Thymus (tissue), 11 donors: ENCODE measurements at regions not wholly inside any gene's neighbourhood (a gene's known extent, or its start where the extent isn't known, plus 50 kb on each side); places are given as distances from the start of the nearest gene placed in this dataset.
A peak's percentile ranks its signal among the peaks of the same experiment; 100 is the strongest.
"Not testable (repeated sequence)": the region's sequence is repeated elsewhere in the genome, so short reads cannot be mapped to it uniquely, and the experiment has no call there.

ENCODE experiments used
- DNase-seq, 9 donors: peaks; one replicate each; pipeline ENCODE4 v3.0.0-alpha.2; 2013; ENCODE audit warnings: low spot score in 9 of 9, low read depth in 6 of 9, missing footprints in 1 of 9
- H3K27ac ChIP-seq, 2 donors: one replicate each; pipeline ENCODE4 v1.5.1; 2013; ENCODE audit warnings: control low read depth in 1 of 2, low read depth in 1 of 2, low read length in 1 of 2, mild to moderate bottlenecking in 1 of 2, moderate library complexity in 1 of 2
- H3K27me3 ChIP-seq, 2 donors: one replicate each; pipeline ENCODE4 v1.5.1; 2013; ENCODE audit warnings: low read length in 1 of 2; ENCODE audit not compliant: control insufficient read depth in 2 of 2, insufficient read depth in 1 of 2
- H3K36me3 ChIP-seq, 2 donors: one replicate each; pipeline ENCODE4 v1.5.1; 2013; ENCODE audit warnings: low read length in 1 of 2, mild to moderate bottlenecking in 1 of 2, moderate library complexity in 1 of 2; ENCODE audit not compliant: control insufficient read depth in 2 of 2, insufficient read depth in 2 of 2
- H3K4me1 ChIP-seq, 2 donors: one replicate each; pipeline ENCODE4 v1.5.1; 2013; ENCODE audit warnings: low read length in 2 of 2; ENCODE audit not compliant: control insufficient read depth in 2 of 2, insufficient read depth in 2 of 2
- H3K4me3 ChIP-seq, 2 donors: one replicate each; pipeline ENCODE4 v1.5.1; 2013; ENCODE audit warnings: low read length in 2 of 2, control low read depth in 1 of 2, mild to moderate bottlenecking in 1 of 2
- H3K9me3 ChIP-seq, 2 donors: one replicate each; pipeline ENCODE4 v1.5.1; 2013; ENCODE audit warnings: low read length in 1 of 2, mild to moderate bottlenecking in 1 of 2; ENCODE audit not compliant: control insufficient read depth in 2 of 2, insufficient read depth in 1 of 2
- WGBS: extraction: QIAGEN DNeasy Blood & Tissue Kit; methylation state at CpG from one replicate; pipeline ENCODE4 v1.1.7; 2013; 5-methylcytosine and 5-hydroxymethylcytosine counted together
- donor health status: healthy.

- Histone ChIP-seq H3K4me3 (no peak overlapping the region), H3K4me1 (peaks cover 0 to 3% of the 10 kb centered on the region in 2 donors), H3K9me3 (no peaks in the 10 kb centered on the region), H3K27ac (no peak overlapping the region), H3K36me3 (no peaks in the 10 kb centered on the region), H3K27me3 (no peaks in the 10 kb centered on the region)
- 85% methylated on average over 7 of the region's 7 CpGs for WGBS
- DNase-seq: peak in 1 of 9 donors; percentile 5
Observed at GRCh38 chr9:85172001-85172978, 502.8 kb downstream of the NTRK2 start.

DNA sequence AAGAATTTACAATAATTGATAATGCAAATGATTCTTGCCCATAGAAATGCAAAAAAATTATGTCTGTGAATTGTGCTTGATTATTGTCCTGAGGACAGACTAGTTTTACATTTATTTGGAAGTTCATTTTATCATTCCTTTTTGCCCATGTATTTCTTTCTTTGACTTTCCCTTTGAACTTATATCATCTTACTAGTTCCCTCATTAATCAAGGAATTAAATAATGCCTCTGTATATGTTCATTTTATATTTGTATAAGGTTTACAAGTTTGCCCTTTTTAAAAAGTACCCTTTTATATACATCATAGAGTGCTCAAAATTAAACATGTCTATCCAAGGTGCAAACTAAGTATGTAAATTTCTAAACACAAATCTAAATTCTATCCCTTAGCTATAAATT, 501.6 kb downstream of the NTRK2 start:
- Histone ChIP-seq H3K4me3 (no peak overlapping the region), H3K27ac (no peak overlapping the region), H3K9me3 (no peaks in the 10 kb centered on the region), H3K4me1 (peaks cover 0 to 3% of the 10 kb centered on the region in 2 donors), H3K27me3 (no peaks in the 10 kb centered on the region), H3K36me3 (no peaks in the 10 kb centered on the region)
- DNase-seq: no peak

GRCh38 chr9:85168412-85168811, 498.9 kb downstream of the NTRK2 start:
- no peak overlapping the region for H3K27ac ChIP-seq
- DNase-seq: no peak
- no peaks in the 10 kb centered on the region for H3K36me3 ChIP-seq
- no peaks in the 10 kb centered on the region for H3K27me3 ChIP-seq
- whole genome bisulfite sequencing: 80% methylated on average over 2 of the region's 2 CpGs
- H3K4me3 ChIP-seq: no peak overlapping the region
- no peaks in the 10 kb centered on the region for H3K9me3 ChIP-seq
- peaks cover 0 to 3% of the 10 kb centered on the region in 2 donors for H3K4me1 ChIP-seq

- no peaks in the 10 kb centered on the region for H3K27me3 ChIP-seq
- H3K9me3 ChIP-seq: no peaks in the 10 kb centered on the region
- no peaks in the 10 kb centered on the region for H3K4me1 ChIP-seq
- 95% methylated on average over 1 of the region's 1 CpG for WGBS
- no peak overlapping the region for H3K4me3 ChIP-seq
- no peak overlapping the region for H3K27ac ChIP-seq
- H3K36me3 ChIP-seq: no peaks in the 10 kb centered on the region
- DNase-seq: no peak
Observed at GRCh38 chr9:85167146-85167545, 497.6 kb downstream of the NTRK2 start.

- DNase-seq: no peak
- Histone ChIP-seq H3K27ac (no peak overlapping the region), H3K36me3 (no peaks in the 10 kb centered on the region), H3K4me3 (no peak overlapping the region), H3K4me1 (no peaks in the 10 kb centered on the region), H3K9me3 (no peaks in the 10 kb centered on the region), H3K27me3 (no peaks in the 10 kb centered on the region)
- WGBS: 87% methylated on average over 2 of the region's 2 CpGs
Observed at GRCh38 chr9:85163825-85164224, 494.3 kb downstream of the NTRK2 start.

DNA sequence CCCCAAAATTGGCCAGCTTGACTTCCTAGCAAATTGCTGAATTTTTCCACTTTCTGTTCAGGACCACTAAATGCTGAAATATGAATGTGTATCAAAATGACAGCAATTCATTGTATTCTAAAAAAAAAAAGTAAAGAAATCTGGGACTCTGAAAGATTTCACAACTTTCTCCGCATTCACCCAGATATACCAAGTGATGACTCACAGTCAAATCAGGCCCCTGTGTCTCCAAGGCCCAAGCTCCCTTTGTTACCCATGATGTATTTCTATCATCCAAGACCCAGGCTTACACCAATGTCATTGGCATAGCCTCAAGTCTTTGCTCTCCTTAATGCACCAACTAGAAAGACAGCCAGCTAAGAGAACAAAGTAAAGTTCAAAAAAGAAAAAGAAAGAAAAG, 493.9 kb downstream of the NTRK2 start:
- WGBS: 98% methylated on average over 1 of the region's 1 CpG
- Histone ChIP-seq H3K27ac (no peak overlapping the region), H3K9me3 (no peaks in the 10 kb centered on the region), H3K4me3 (no peak overlapping the region), H3K27me3 (no peaks in the 10 kb centered on the region), H3K4me1 (no peaks in the 10 kb centered on the region), H3K36me3 (no peaks in the 10 kb centered on the region)
- DNase-seq: no peak

DNA sequence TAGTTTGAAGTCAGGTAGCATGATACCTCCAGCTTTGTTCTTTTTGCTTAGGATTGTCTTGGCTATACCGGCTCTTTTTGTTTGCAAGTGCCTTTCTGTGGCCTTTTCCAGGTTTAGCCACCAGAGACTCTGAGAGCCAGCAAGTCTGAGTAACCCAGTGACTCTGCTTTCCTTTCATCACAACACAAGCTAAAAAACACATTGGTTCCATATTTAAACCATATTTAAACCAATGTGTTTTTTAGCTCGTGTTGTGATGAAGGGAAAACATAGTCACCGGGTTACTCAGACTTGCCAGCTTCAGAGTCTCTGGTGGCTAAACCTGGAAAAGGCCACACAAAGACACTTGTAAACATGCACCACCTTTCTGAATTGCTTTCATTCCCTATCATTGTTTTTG, 493.3 kb downstream of the NTRK2 start:
- Histone ChIP-seq H3K4me1 (no peaks in the 10 kb centered on the region), H3K36me3 (no peaks in the 10 kb centered on the region), H3K27ac (no peak overlapping the region), H3K9me3 (no peaks in the 10 kb centered on the region), H3K4me3 (no peak overlapping the region), H3K27me3 (no peaks in the 10 kb centered on the region)
- 95% methylated on average over 3 of the region's 3 CpGs for WGBS
- no peak for DNase-seq

- H3K9me3 ChIP-seq, H3K27ac ChIP-seq, H3K36me3 ChIP-seq, DNase-seq, H3K4me3 ChIP-seq, H3K27me3 ChIP-seq, H3K4me1 ChIP-seq: not testable (repeated sequence)
- 92% methylated on average over 4 of the region's 4 CpGs for WGBS
Observed at GRCh38 chr9:85160944-85161343, 491.4 kb downstream of the NTRK2 start.

- no peak for DNase-seq
- Histone ChIP-seq H3K9me3 (no peaks in the 10 kb centered on the region), H3K4me3 (no peak overlapping the region), H3K27ac (no peak overlapping the region), H3K4me1 (no peaks in the 10 kb centered on the region), H3K27me3 (no peaks in the 10 kb centered on the region), H3K36me3 (no peaks in the 10 kb centered on the region)
Observed at GRCh38 chr9:85158512-85158911, 489.0 kb downstream of the NTRK2 start.
